PC-9 (cell line): ENCODE measurements at regions not wholly inside any gene's neighbourhood (a gene's known extent, or its start where the extent isn't known, plus 50 kb on each side); places are given as distances from the start of the nearest gene placed in this dataset.

Experiments used
- BruUV-seq: library from RNA; stranded (reverse); fragments of 400-500 nt; replicated peaks from 2 replicates; lab custom pipeline; 2021; lab: Mats Ljungman, UMichigan
- CTCF ChIA-PET: fragments of 300-600 bp; sonication (Branson Sonifier 250); formaldehyde crosslinking; loops from one replicate; lab custom pipeline; 2022; ENCODE audit warnings: antibody characterized with exemption; lab: Charles Lee
- POLR2A ChIA-PET: fragments of 300-600 bp; sonication (Branson Sonifier 250); formaldehyde crosslinking; loops from one replicate; lab custom pipeline; 2022; ENCODE audit warnings: antibody characterized with exemption; ENCODE audit not compliant: unreplicated experiment; lab: Charles Lee
- DNase-seq, 2 experiments: peaks; one replicate each; pipeline versions ENCODE4 v3.0.0 to v3.0.0-alpha.2; 2015 to 2022; ENCODE audit warnings: mixed read lengths in 1 of 2
- H2AFZ ChIP-seq: fragments of 200-600 bp; sonication (generic); 2 replicates; pipeline ENCODE4 v1.8.1; 2017; ENCODE audit warnings: antibody characterized with exemption
- H3F3A ChIP-seq: fragments of 200-600 bp; sonication (generic); 2 replicates; pipeline ENCODE4 v1.8.1; 2017; ENCODE audit warnings: antibody characterized with exemption, mild to moderate bottlenecking, low read depth; ENCODE audit not compliant: insufficient read depth
- H3K27ac ChIP-seq: fragments of 200-600 bp; sonication (generic); 2 replicates; pipeline ENCODE4 v1.6.1; 2016; ENCODE audit warnings: mixed run types
- H3K27me3 ChIP-seq: fragments of 200-600 bp; sonication (generic); 2 replicates; pipeline ENCODE4 v1.6.1; 2016; ENCODE audit warnings: low read depth, mixed run types; ENCODE audit not compliant: insufficient read depth
- H3K36me3 ChIP-seq: fragments of 200-600 bp; sonication (generic); 2 replicates; pipeline ENCODE4 v1.6.1; 2016; ENCODE audit warnings: low read depth, mixed run types
- H3K4me1 ChIP-seq: fragments of 200-600 bp; sonication (generic); replicated peaks from 2 replicates; pipeline ENCODE4 v1.6.1; 2016; ENCODE audit warnings: mixed run types; ENCODE audit not compliant: insufficient read depth
- H3K4me2 ChIP-seq: fragments of 200-600 bp; sonication (generic); 2 replicates; pipeline ENCODE4 v1.6.1; 2017; ENCODE audit warnings: mixed run types
- H3K4me3 ChIP-seq: fragments of 200-600 bp; sonication (generic); 2 replicates; pipeline ENCODE4 v1.6.1; 2016; ENCODE audit warnings: mixed run types
- H3K79me2 ChIP-seq: fragments of 200-600 bp; sonication (generic); 2 replicates; pipeline ENCODE4 v1.6.1; 2017; ENCODE audit warnings: low read depth, mixed run types
- H3K9me2 ChIP-seq: fragments of 200-600 bp; sonication (generic); 2 replicates; pipeline ENCODE4 v1.8.1; 2017; ENCODE audit warnings: mild to moderate bottlenecking; ENCODE audit not compliant: insufficient read depth
- H3K9me3 ChIP-seq: fragments of 200-600 bp; sonication (generic); 2 replicates; pipeline ENCODE4 v1.8.1; 2016; ENCODE audit warnings: low read depth; ENCODE audit not compliant: insufficient read depth
- H4K20me1 ChIP-seq: fragments of 200-600 bp; sonication (generic); 2 replicates; pipeline ENCODE4 v1.8.1; 2017; ENCODE audit not compliant: insufficient read depth
- CTCF ChIP-seq: fragments of 200-600 bp; sonication (generic); conservative IDR thresholded peaks from 2 replicates; pipeline ENCODE4 v1.6.1; 2017; ENCODE audit warnings: mixed run types, antibody characterized with exemption, mild to moderate bottlenecking, moderate library complexity
- EZH2 ChIP-seq: fragments of 200-600 bp; sonication (generic); IDR thresholded peaks from 2 replicates; pipeline ENCODE4 v1.8.0; 2017; ENCODE audit warnings: antibody characterized with exemption, low read depth
- intact Hi-C: fragments of 100-400 bp; cut with micrococcal nuclease; formaldehyde crosslinking; loops from one replicate; pipeline ENCODE4 v1.10.0; 2022; ENCODE audit not compliant: unreplicated experiment

- Histone ChIP-seq H4K20me1 (no peaks in the 10 kb centered on the region), H3K4me1 (no peaks in the 10 kb centered on the region), H3K9me3 (no peaks in the 10 kb centered on the region), H3K27ac (no peak overlapping the region), H3K4me3 (no peak overlapping the region), H3K4me2 (no peak overlapping the region), H3F3A (no peaks in the 10 kb centered on the region), H3K27me3 (peaks cover 40% of the 10 kb centered on the region; the same call in 1 of the 2 replicates), H3K9me2 (no peaks in the 10 kb centered on the region), H3K36me3 (no peaks in the 10 kb centered on the region), H2AFZ (no peak overlapping the region), H3K79me2 (no peaks in the 10 kb centered on the region)
- POLR2A ChIA-PET, result no interaction called here
- BruUV-seq, result no TSS peak
- intact Hi-C loops, result no loop called here
- CTCF ChIA-PET, result no interaction called here
- TF ChIP-seq EZH2 (no peak), CTCF (no peak)
- DNase-seq, result no peak
Observed at GRCh38 chr2:16316456-16317210, 349.0 kb downstream of the CYRIA start.

- H3K4me1 ChIP-seq, result no peaks in the 10 kb centered on the region
- H3K4me3 ChIP-seq, result no peak overlapping the region
- no peaks in the 10 kb centered on the region for H3K79me2 ChIP-seq
- H3F3A ChIP-seq, result no peaks in the 10 kb centered on the region
- H3K36me3 ChIP-seq, result no peaks in the 10 kb centered on the region
- no peak for DNase-seq
- no peak overlapping the region for H2AFZ ChIP-seq
- TF ChIP-seq EZH2 (no peak), CTCF (no peak)
- POLR2A ChIA-PET, result no interaction called here
- H3K9me3 ChIP-seq, result no peaks in the 10 kb centered on the region
- no peak overlapping the region for H3K4me2 ChIP-seq
- BruUV-seq, result no TSS peak
- no peak overlapping the region for H3K27ac ChIP-seq
- no peaks in the 10 kb centered on the region for H4K20me1 ChIP-seq
- H3K9me2 ChIP-seq, result no peaks in the 10 kb centered on the region
- CTCF ChIA-PET, result no interaction called here
- H3K27me3 ChIP-seq, result peaks cover 35% of the 10 kb centered on the region; the same call in 1 of the 2 replicates
- intact Hi-C loops, result no loop called here
Observed at GRCh38 chr2:16315908-16316307, 349.7 kb downstream of the CYRIA start.

- no peak for DNase-seq
- H3F3A ChIP-seq, result no peaks in the 10 kb centered on the region
- H3K36me3 ChIP-seq, result no peaks in the 10 kb centered on the region
- BruUV-seq, result no TSS peak
- CTCF ChIA-PET, result no interaction called here
- no peaks in the 10 kb centered on the region for H3K79me2 ChIP-seq
- H4K20me1 ChIP-seq, result no peaks in the 10 kb centered on the region
- H3K4me1 ChIP-seq, result no peaks in the 10 kb centered on the region
- intact Hi-C loops, result no loop called here
- H3K9me2 ChIP-seq, result no peaks in the 10 kb centered on the region
- H3K4me3 ChIP-seq, result no peak overlapping the region
- H3K27me3 ChIP-seq, result peaks cover 32% of the 10 kb centered on the region; the same call in 1 of the 2 replicates
- H3K27ac ChIP-seq, result no peak overlapping the region
- POLR2A ChIA-PET, result no interaction called here
- H3K4me2 ChIP-seq, result no peak overlapping the region
- H2AFZ ChIP-seq, result no peak overlapping the region
- TF ChIP-seq EZH2 (no peak), CTCF (no peak)
- no peaks in the 10 kb centered on the region for H3K9me3 ChIP-seq
Observed at GRCh38 chr2:16315458-16315835, 350.2 kb downstream of the CYRIA start.
